ENCODE measurements at regions not wholly inside any gene's neighbourhood (a gene's known extent, or its start where the extent isn't known, plus 50 kb on each side); places are given as distances from the start of the nearest gene placed in this dataset.

GRCh38 chr14:61179061-61179690 is 102.0 kb downstream of the TMEM30B start:
- Histone ChIP-seq H2AFZ (ENCODE audit: low read length) (no peak overlapping the region), H3K4me3 (replicated peaks in 1 of 4; ENCODE audit: control extremely low read depth in 1 of 4, insufficient read depth in 1 of 4, low read depth in 3 of 4, low read length in 4 of 4) (no peak overlapping the region), H4K20me1 (ENCODE audit: control insufficient read depth, extremely low read depth, insufficient read depth, low read length) (no peaks in the 10 kb centered on the region), H3K4me1 (ENCODE audit: control insufficient read depth, extremely low read depth, insufficient read depth, low read length) (peaks cover 36% of the 10 kb centered on the region), H3K9ac (ENCODE audit: insufficient read depth, low read length) (no peak overlapping the region), H3K79me2 (ENCODE audit: control insufficient read depth, insufficient read depth, low read length) (no peaks in the 10 kb centered on the region), H3K27me3 (ENCODE audit: control insufficient read depth, insufficient read depth, low read length) (no peaks in the 10 kb centered on the region), H3K9me3 (ENCODE audit: control insufficient read depth, insufficient read depth, low read depth, low read length) (no peaks in the 10 kb centered on the region), H3K4me2 (ENCODE audit: extremely low read depth, insufficient read depth, low read length) (no peak overlapping the region), H3K36me3 (ENCODE audit: control insufficient read depth, insufficient read depth, low read length) (no peaks in the 10 kb centered on the region), H3K27ac (ENCODE audit: insufficient read depth, low read length) (peak overlapping the region; percentile 64)
- TF ChIP-seq EZH2 (IDR thresholded peaks at IDR 0.05; ENCODE audit: low read length, missing control alignments) = no peak
- no peak for TF ChIP-seq CTCF (conservative IDR thresholded peaks at IDR 0.05 in 1 of 2, IDR thresholded peaks at IDR 0.05 in 1 of 2; ENCODE audit: low read depth in 1 of 2, low read length in 2 of 2)
- peak; percentile 21 to 73 for DNase-seq (ENCODE audit: low read depth in 2 of 2)

- peak overlapping the region; percentile 25 for H2AFZ ChIP-seq (ENCODE audit: low read length)
- H3K9me3 ChIP-seq (ENCODE audit: control insufficient read depth, insufficient read depth, low read depth, low read length) = no peaks in the 10 kb centered on the region
- TF ChIP-seq EZH2 (IDR thresholded peaks at IDR 0.05; ENCODE audit: low read length, missing control alignments) = no peak
- no peak for TF ChIP-seq CTCF (conservative IDR thresholded peaks at IDR 0.05 in 1 of 2, IDR thresholded peaks at IDR 0.05 in 1 of 2; ENCODE audit: low read depth in 1 of 2, low read length in 2 of 2)
- no peaks in the 10 kb centered on the region for H4K20me1 ChIP-seq (ENCODE audit: control insufficient read depth, extremely low read depth, insufficient read depth, low read length)
- no peaks in the 10 kb centered on the region for H3K36me3 ChIP-seq (ENCODE audit: control insufficient read depth, insufficient read depth, low read length)
- H3K27ac ChIP-seq (ENCODE audit: insufficient read depth, low read length) = peak overlapping the region; percentile 85
- H3K4me2 ChIP-seq (ENCODE audit: extremely low read depth, insufficient read depth, low read length) = peak overlapping the region; percentile 51
- peak; percentile 96 to 98 for DNase-seq (ENCODE audit: low read depth in 2 of 2)
- H3K27me3 ChIP-seq (ENCODE audit: control insufficient read depth, insufficient read depth, low read length) = no peaks in the 10 kb centered on the region
- H3K4me1 ChIP-seq (ENCODE audit: control insufficient read depth, extremely low read depth, insufficient read depth, low read length) = peaks cover 33% of the 10 kb centered on the region
- no peaks in the 10 kb centered on the region for H3K79me2 ChIP-seq (ENCODE audit: control insufficient read depth, insufficient read depth, low read length)
- H3K9ac ChIP-seq (ENCODE audit: insufficient read depth, low read length) = peak overlapping the region; percentile 33
- H3K4me3 ChIP-seq (replicated peaks in 1 of 4; ENCODE audit: control extremely low read depth in 1 of 4, insufficient read depth in 1 of 4, low read depth in 3 of 4, low read length in 4 of 4) = no peak overlapping the region
Observed at GRCh38 chr14:61178226-61179060, 102.7 kb downstream of the TMEM30B start.

GRCh38 chr14:61177279-61178225 is 103.6 kb downstream of the TMEM30B start:
- Histone ChIP-seq H3K9me3 (ENCODE audit: control insufficient read depth, insufficient read depth, low read depth, low read length) (no peaks in the 10 kb centered on the region), H3K4me3 (replicated peaks in 1 of 4; ENCODE audit: control extremely low read depth in 1 of 4, insufficient read depth in 1 of 4, low read depth in 3 of 4, low read length in 4 of 4) (no peak overlapping the region), H3K27me3 (ENCODE audit: control insufficient read depth, insufficient read depth, low read length) (no peaks in the 10 kb centered on the region), H3K4me2 (ENCODE audit: extremely low read depth, insufficient read depth, low read length) (no peak overlapping the region), H3K36me3 (ENCODE audit: control insufficient read depth, insufficient read depth, low read length) (no peaks in the 10 kb centered on the region), H2AFZ (ENCODE audit: low read length) (no peak overlapping the region), H3K9ac (ENCODE audit: insufficient read depth, low read length) (no peak overlapping the region), H3K27ac (ENCODE audit: insufficient read depth, low read length) (peak overlapping the region; percentile 85), H3K4me1 (ENCODE audit: control insufficient read depth, extremely low read depth, insufficient read depth, low read length) (peaks cover 30% of the 10 kb centered on the region), H3K79me2 (ENCODE audit: control insufficient read depth, insufficient read depth, low read length) (no peaks in the 10 kb centered on the region), H4K20me1 (ENCODE audit: control insufficient read depth, extremely low read depth, insufficient read depth, low read length) (no peaks in the 10 kb centered on the region)
- DNase-seq (ENCODE audit: low read depth in 2 of 2) = peak; percentile 62 to 79
- TF ChIP-seq EZH2 (IDR thresholded peaks at IDR 0.05; ENCODE audit: low read length, missing control alignments) = no peak
- no peak for TF ChIP-seq CTCF (conservative IDR thresholded peaks at IDR 0.05 in 1 of 2, IDR thresholded peaks at IDR 0.05 in 1 of 2; ENCODE audit: low read depth in 1 of 2, low read length in 2 of 2)
